ENCODE measurements at regions not wholly inside any gene's neighbourhood (a gene's known extent, or its start where the extent isn't known, plus 50 kb on each side); places are given as distances from the start of the nearest gene placed in this dataset.

GRCh38 chr6:156347656-156348055 lies 429.5 kb upstream of the ARID1B start:
- TF ChIP-seq CTCF (conservative IDR thresholded peaks at IDR 0.05; ENCODE audit: low read depth, low read length) (no peak), MAZ (IDR thresholded peaks at IDR 0.05; ENCODE audit: borderline replicate concordance, low read depth, low read length) (no peak), SMC3 (IDR thresholded peaks at IDR 0.05; ENCODE audit: low read depth, low read length) (no peak), MXI1 (IDR thresholded peaks at IDR 0.05; ENCODE audit: borderline replicate concordance, low read depth, low read length) (no peak), CEBPB (IDR thresholded peaks at IDR 0.05; ENCODE audit: low read depth, low read length) (no peak), BHLHE40 (IDR thresholded peaks at IDR 0.05; ENCODE audit: low read depth, low read length) (no peak), POLR2A (IDR thresholded peaks at IDR 0.05; ENCODE audit: low read depth, low read length) (no peak), USF2 (IDR thresholded peaks at IDR 0.05; ENCODE audit: low read depth, low read length) (no peak), RCOR1 (IDR thresholded peaks at IDR 0.05; ENCODE audit: insufficient replicate concordance, low read length) (no peak), CHD1 (IDR thresholded peaks at IDR 0.05; ENCODE audit: low read depth, low read length) (no peak), FOS (IDR thresholded peaks at IDR 0.05; ENCODE audit: low read depth, low read length) (no peak)
